ENCODE measurements at regions not wholly inside any gene's neighbourhood (a gene's known extent, or its start where the extent isn't known, plus 50 kb on each side); places are given as distances from the start of the nearest gene placed in this dataset.

GRCh38 chr12:89087876-89088275 is 264.4 kb downstream of the DUSP6 start:
- no peak for DNase-seq

GRCh38 chr12:89087149-89087825 is 265.0 kb downstream of the DUSP6 start:
- DNase-seq = no peak

GRCh38 chr12:89085421-89085820 is 266.9 kb downstream of the DUSP6 start:
- DNase-seq = no peak

- no peak for DNase-seq
These were observed 267.6 kb downstream of the DUSP6 start for GRCh38 chr12:89084751-89085150.

GRCh38 chr12:89083491-89083890 is 268.8 kb downstream of the DUSP6 start:
- DNase-seq = no peak

- DNase-seq = no peak
These were observed 269.9 kb downstream of the DUSP6 start for GRCh38 chr12:89082370-89082753.

GRCh38 chr12:89081719-89082369 is 270.5 kb downstream of the DUSP6 start:
- DNase-seq = no peak

- peak; percentile 20 for DNase-seq
These were observed 271.4 kb downstream of the DUSP6 start for GRCh38 chr12:89080793-89081465.

- DNase-seq = no peak
These were observed 276.3 kb downstream of the DUSP6 start for GRCh38 chr12:89075880-89076540.

- no peak for DNase-seq
These were observed 278.6 kb downstream of the DUSP6 start for GRCh38 chr12:89073659-89074058.

- no peak for DNase-seq
These were observed 279.3 kb downstream of the DUSP6 start for GRCh38 chr12:89073027-89073398.

- DNase-seq = no peak
These were observed 279.8 kb downstream of the DUSP6 start for GRCh38 chr12:89072294-89073026.

GRCh38 chr12:89070603-89071002 is 281.7 kb downstream of the DUSP6 start:
- DNase-seq = no peak

- no peak for DNase-seq
These were observed 282.9 kb downstream of the DUSP6 start for GRCh38 chr12:89069431-89069830.

GRCh38 chr12:89067421-89068187 is 284.7 kb downstream of the DUSP6 start:
- DNase-seq = no peak

- DNase-seq = no peak
These were observed 287.5 kb downstream of the DUSP6 start for GRCh38 chr12:89064780-89065179.

- no peak for DNase-seq
These were observed 288.1 kb downstream of the DUSP6 start for GRCh38 chr12:89064151-89064550.

GRCh38 chr12:89062996-89063395 is 289.3 kb downstream of the DUSP6 start:
- no peak for DNase-seq

GRCh38 chr12:89059721-89060541 is 292.4 kb downstream of the DUSP6 start:
- no peak for DNase-seq

GRCh38 chr12:89059056-89059455 is 293.2 kb downstream of the DUSP6 start:
- no peak for DNase-seq

- DNase-seq = no peak
These were observed 293.9 kb downstream of the DUSP6 start for GRCh38 chr12:89058402-89058801.

Measured in NCI-H2171 treated with DMSO at 0.1 percent for 48 hours (cell line).